H9 (cell line): ENCODE measurements at regions not wholly inside any gene's neighbourhood (a gene's known extent, or its start where the extent isn't known, plus 50 kb on each side); places are given as distances from the start of the nearest gene placed in this dataset.

Source experiments
- DNase-seq: peaks from one replicate; pipeline ENCODE4 v3.0.0-alpha.2; 2017
- H2AFZ ChIP-seq: one replicate; pipeline ENCODE4 v1.6.1; 2013; ENCODE audit warnings: mild to moderate bottlenecking, low read length, control low read depth, moderate library complexity
- H2AK5ac ChIP-seq: 2 replicates; pipeline ENCODE4 v1.6.1; 2013; ENCODE audit warnings: low read length, control low read depth, mixed read lengths; ENCODE audit not compliant: insufficient read length
- H2BK120ac ChIP-seq: one replicate; pipeline ENCODE4 v1.6.1; 2013; ENCODE audit warnings: low read depth, mild to moderate bottlenecking, low read length, control low read depth, inconsistent platforms; ENCODE audit not compliant: poor library complexity, severe bottlenecking
- H2BK12ac ChIP-seq: 2 replicates; pipeline ENCODE4 v1.6.1; 2013; ENCODE audit warnings: low read length, control low read depth, mixed read lengths, low read depth; ENCODE audit not compliant: insufficient read length
- H2BK15ac ChIP-seq: 2 replicates; pipeline ENCODE4 v1.6.1; 2013; ENCODE audit warnings: low read depth, low read length, control low read depth
- H2BK20ac ChIP-seq: one replicate; pipeline ENCODE4 v1.6.1; 2013; ENCODE audit warnings: low read depth, mild to moderate bottlenecking, low read length, control low read depth, inconsistent platforms; ENCODE audit not compliant: poor library complexity, severe bottlenecking
- H2BK5ac ChIP-seq: 2 replicates; pipeline ENCODE4 v1.6.1; 2013; ENCODE audit warnings: low read length, control low read depth, mixed read lengths; ENCODE audit not compliant: insufficient read length
- H3K14ac ChIP-seq: 2 replicates; pipeline ENCODE4 v1.6.1; 2013; ENCODE audit warnings: low read length, control low read depth; ENCODE audit not compliant: insufficient read depth
- H3K18ac ChIP-seq: 2 replicates; pipeline ENCODE4 v1.6.1; 2013; ENCODE audit warnings: low read depth, mild to moderate bottlenecking, mixed read lengths, low read length, control low read depth; ENCODE audit not compliant: insufficient read length
- H3K23ac ChIP-seq: 2 replicates; pipeline ENCODE4 v1.6.1; 2013; ENCODE audit warnings: low read length, control low read depth, mixed read lengths, low read depth; ENCODE audit not compliant: insufficient read length
- H3K23me2 ChIP-seq: 2 replicates; pipeline ENCODE4 v1.6.1; 2013; ENCODE audit warnings: low read depth, mild to moderate bottlenecking, mixed read lengths, low read length, control low read depth; ENCODE audit not compliant: insufficient read length, poor library complexity, severe bottlenecking
- H3K27ac ChIP-seq: 2 replicates; pipeline ENCODE4 v1.5.1; 2013; ENCODE audit warnings: low read length, control low read depth, mixed read lengths, low read depth; ENCODE audit not compliant: insufficient read length
- H3K27me3 ChIP-seq: 2 replicates; pipeline ENCODE4 v1.6.1; 2013; ENCODE audit warnings: low read length, control low read depth, inconsistent platforms; ENCODE audit not compliant: insufficient read depth
- H3K4ac ChIP-seq: 2 replicates; pipeline ENCODE4 v1.6.1; 2013; ENCODE audit warnings: low read depth, mild to moderate bottlenecking, control low read depth, inconsistent platforms, low read length, moderate library complexity
- H3K4me1 ChIP-seq: 2 replicates; pipeline ENCODE4 v1.6.1; 2013; ENCODE audit warnings: low read length, control low read depth, inconsistent platforms; ENCODE audit not compliant: insufficient read depth
- H3K4me2 ChIP-seq: 2 replicates; pipeline ENCODE4 v1.6.1; 2013; ENCODE audit warnings: low read length, control low read depth, mixed read lengths; ENCODE audit not compliant: insufficient read length, insufficient read depth
- H3K56ac ChIP-seq: 2 replicates; pipeline ENCODE4 v1.6.1; 2013; ENCODE audit warnings: low read depth, mild to moderate bottlenecking, mixed read lengths, low read length, control low read depth; ENCODE audit not compliant: insufficient read length
- H3K79me1 ChIP-seq: 2 replicates; pipeline ENCODE4 v1.6.1; 2013; ENCODE audit warnings: low read depth, mild to moderate bottlenecking, moderate library complexity, low read length, control low read depth, inconsistent platforms; ENCODE audit not compliant: insufficient read depth, poor library complexity, severe bottlenecking
- H3K79me2 ChIP-seq: 2 replicates; pipeline ENCODE4 v1.6.1; 2013; ENCODE audit warnings: low read length, control low read depth, inconsistent platforms; ENCODE audit not compliant: insufficient read depth
- H3K9ac ChIP-seq: 2 replicates; pipeline ENCODE4 v1.6.1; 2013; ENCODE audit warnings: low read length, control low read depth, mixed read lengths; ENCODE audit not compliant: insufficient read length; ENCODE audit errors: extremely low read depth
- H3K9me3 ChIP-seq: one replicate; pipeline ENCODE4 v1.6.1; 2013; ENCODE audit warnings: low read depth, low read length, inconsistent platforms; ENCODE audit not compliant: control insufficient read depth
- H3T11ph ChIP-seq: one replicate; pipeline ENCODE4 v1.6.1; 2013; ENCODE audit warnings: mild to moderate bottlenecking, low read length, control low read depth, inconsistent platforms
- H4K20me1 ChIP-seq: one replicate; pipeline ENCODE4 v1.6.1; 2013; ENCODE audit not compliant: control insufficient read depth, insufficient read length, insufficient read depth
- H4K5ac ChIP-seq: 2 replicates; pipeline ENCODE4 v1.6.1; 2013; ENCODE audit warnings: low read depth, mild to moderate bottlenecking, mixed read lengths, low read length, control low read depth; ENCODE audit not compliant: insufficient read length
- H4K8ac ChIP-seq: replicated peaks from 2 replicates; pipeline ENCODE4 v1.6.1; 2013; ENCODE audit warnings: low read length, control low read depth, mixed read lengths, low read depth; ENCODE audit not compliant: insufficient read length
- H4K91ac ChIP-seq: 2 replicates; pipeline ENCODE4 v1.6.1; 2013; ENCODE audit warnings: low read depth, mild to moderate bottlenecking, moderate library complexity, mixed read lengths, low read length, control low read depth; ENCODE audit not compliant: insufficient read length
- H3K27ac Mint-ChIP-seq, 3 experiments: 2 replicates in 2 of 3; 3 replicates in 1 of 3; pipeline ENCODE4 v1.8.0; 2020 to 2021; ENCODE audit warnings: mixed read lengths in 3 of 3, mild to moderate bottlenecking in 1 of 3, moderate library complexity in 1 of 3
- H3K27me3 Mint-ChIP-seq: 2 replicates; pipeline ENCODE4 v1.8.0; 2021; ENCODE audit warnings: low read depth, mild to moderate bottlenecking, moderate library complexity, mixed read lengths
- H3K36me3 Mint-ChIP-seq, 3 experiments: 2 replicates in 2 of 3; 3 replicates in 1 of 3; pipeline ENCODE4 v1.8.0; 2020 to 2021; ENCODE audit warnings: low read depth in 3 of 3, mixed read lengths in 3 of 3; ENCODE audit not compliant: insufficient read depth in 1 of 3
- H3K4me1 Mint-ChIP-seq, 2 experiments: 2 replicates each; pipeline ENCODE4 v1.8.0; 2020; ENCODE audit warnings: mixed read lengths in 2 of 2
- H3K4me3 Mint-ChIP-seq, 2 experiments: 2 replicates in 1 of 2; 3 replicates in 1 of 2; pipeline ENCODE4 v1.8.0; 2020 to 2021; ENCODE audit warnings: mild to moderate bottlenecking in 2 of 2, mixed read lengths in 2 of 2, moderate library complexity in 1 of 2
- H3K9me3 Mint-ChIP-seq, 2 experiments: 2 replicates in 1 of 2; 3 replicates in 1 of 2; pipeline ENCODE4 v1.8.0; 2020; ENCODE audit warnings: mild to moderate bottlenecking in 2 of 2, mixed read lengths in 2 of 2, moderate library complexity in 1 of 2
- CTCF ChIP-seq: fragments of 200-600 bp; sonication (generic); conservative IDR thresholded peaks from 3 replicates; pipeline ENCODE4 v1.8.0; 2021; ENCODE audit warnings: antibody characterized with exemption, mild to moderate bottlenecking
- WGBS: extraction: QIAGEN DNeasy Blood & Tissue Kit; methylation state at CpG from one replicate; pipeline ENCODE4 v1.1.7; 2013; ENCODE audit warnings: missing lambda C conversion rate, low lambda C conversion rate, mixed read lengths; ENCODE audit not compliant: insufficient read length; ENCODE audit errors: extremely low coverage; 5-methylcytosine and 5-hydroxymethylcytosine counted together

DNA sequence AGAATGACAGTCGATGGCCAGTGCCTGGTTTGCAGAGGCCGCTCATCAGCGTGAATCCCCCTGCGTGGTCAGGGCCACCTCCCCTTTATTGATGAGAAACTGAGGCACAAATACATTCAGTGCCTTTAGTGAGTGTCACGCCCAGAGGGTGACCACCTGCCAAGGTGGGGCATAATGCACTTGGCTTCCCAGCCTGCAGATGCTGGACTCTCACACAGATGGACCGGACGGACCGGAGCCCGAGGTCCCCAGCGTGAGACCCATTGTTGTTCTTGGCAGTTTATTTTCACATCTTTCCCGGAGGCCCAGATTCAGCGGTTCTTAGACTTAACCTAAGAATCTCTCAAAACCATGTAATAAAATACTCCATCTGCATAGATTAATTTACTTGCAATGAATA, 74.4 kb downstream of the YTHDF1 start:
- H3K27me3 Mint-ChIP-seq, result peaks cover 27% of the 10 kb centered on the region
- H3K4me2 ChIP-seq, result no peak overlapping the region
- H2BK12ac ChIP-seq, result no peak overlapping the region
- no peaks in the 10 kb centered on the region for H3K23me2 ChIP-seq
- no peak overlapping the region for H3K27ac Mint-ChIP-seq
- H3T11ph ChIP-seq, result no peak overlapping the region
- no peaks in the 10 kb centered on the region for H3K9me3 ChIP-seq
- no peaks in the 10 kb centered on the region for H3K79me2 ChIP-seq
- H2AK5ac ChIP-seq, result no peak overlapping the region
- no peak for DNase-seq
- H3K27ac ChIP-seq, result no peak overlapping the region
- peaks cover 3% of the 10 kb centered on the region; the same call in 1 of the 2 replicates for H3K4me1 ChIP-seq
- no peak overlapping the region for H3K18ac ChIP-seq
- no peaks in the 10 kb centered on the region; the same call in 1 of the 2 replicates for H3K27me3 ChIP-seq
- no peak overlapping the region for H4K91ac ChIP-seq
- H2BK15ac ChIP-seq, result no peak overlapping the region
- H3K4ac ChIP-seq, result no peak overlapping the region
- H2BK120ac ChIP-seq, result no peak overlapping the region
- H3K9ac ChIP-seq, result no peak overlapping the region
- H3K23ac ChIP-seq, result no peak overlapping the region
- peaks cover 0 to 7% (median 0%) of the 10 kb centered on the region in 3 experiments; a peak in 2 of 7 replicates for H3K36me3 Mint-ChIP-seq
- TF ChIP-seq CTCF, result no peak
- no peak overlapping the region for H3K14ac ChIP-seq
- H2AFZ ChIP-seq, result no peak overlapping the region
- no peak overlapping the region for H3K4me3 Mint-ChIP-seq
- H4K20me1 ChIP-seq, result no peaks in the 10 kb centered on the region
- no peak overlapping the region for H4K8ac ChIP-seq
- H2BK5ac ChIP-seq, result no peak overlapping the region
- peaks cover 6 to 12% of the 10 kb centered on the region in 2 experiments; a peak in 3 of 4 replicates for H3K4me1 Mint-ChIP-seq
- H3K79me1 ChIP-seq, result no peaks in the 10 kb centered on the region
- H3K9me3 Mint-ChIP-seq, result peaks cover 0 to 8% of the 10 kb centered on the region in 2 experiments; a peak in 3 of 5 replicates
- H4K5ac ChIP-seq, result no peak overlapping the region
- WGBS, result no CpG with 5 or more reads among the region's 12 CpGs
- H3K56ac ChIP-seq, result no peak overlapping the region
- H2BK20ac ChIP-seq, result no peak overlapping the region
